C4-2B (cell line): ENCODE measurements at regions not wholly inside any gene's neighbourhood (a gene's known extent, or its start where the extent isn't known, plus 50 kb on each side); places are given as distances from the start of the nearest gene placed in this dataset.
A peak's percentile ranks its signal among the peaks of the same experiment; 100 is the strongest.

Experiments used
- H3K27ac ChIP-seq: fragments of 450-650 bp; 2 replicates; pipeline ENCODE4 v1.5.1; 2017
- CTCF ChIP-seq: fragments of 450-650 bp; conservative IDR thresholded peaks from 2 replicates; pipeline ENCODE4 v1.5.1; 2017; ENCODE audit warnings: mild to moderate bottlenecking
- ZFX ChIP-seq: fragments of 450-650 bp; IDR thresholded peaks from 2 replicates; pipeline ENCODE4 v1.6.1; 2017

- H3K27ac ChIP-seq, result no peak overlapping the region
- no peak for TF ChIP-seq ZFX
- no peak for TF ChIP-seq CTCF
These were observed 360.7 kb downstream of the TBX15 start for GRCh38 chr1:118627435-118627834.

GRCh38 chr1:118621839-118622238, 366.3 kb downstream of the TBX15 start:
- H3K27ac ChIP-seq, result no peak overlapping the region
- TF ChIP-seq CTCF (no peak), ZFX (no peak)

GRCh38 chr1:118618618-118619340, 369.4 kb downstream of the TBX15 start:
- no peak for TF ChIP-seq CTCF
- TF ChIP-seq ZFX, result no peak
- peak overlapping the region; percentile 30; the same call in 1 of the 2 replicates for H3K27ac ChIP-seq

- peak overlapping the region; percentile 30; the same call in 1 of the 2 replicates for H3K27ac ChIP-seq
- TF ChIP-seq CTCF (no peak), ZFX (no peak)
These were observed 370.2 kb downstream of the TBX15 start for GRCh38 chr1:118617916-118618315.

- TF ChIP-seq ZFX (no peak), CTCF (no peak)
These were observed 373.1 kb downstream of the TBX15 start for GRCh38 chr1:118615066-118615465.

GRCh38 chr1:118589238-118589846, 398.8 kb downstream of the TBX15 start:
- TF ChIP-seq CTCF, result no peak
- TF ChIP-seq ZFX, result no peak
- H3K27ac ChIP-seq, result peak overlapping the region; percentile 48

More at GRCh38 chr1:118615066-118615465, 373.1 kb downstream of the TBX15 start:
- no peak overlapping the region for H3K27ac ChIP-seq

- no peak overlapping the region for H3K27ac ChIP-seq
- TF ChIP-seq CTCF (no peak), ZFX (no peak)
These were observed 399.6 kb downstream of the TBX15 start for GRCh38 chr1:118588566-118588965.
